ENCODE measurements at regions not wholly inside any gene's neighbourhood (a gene's known extent, or its start where the extent isn't known, plus 50 kb on each side); places are given as distances from the start of the nearest gene placed in this dataset.

GRCh38 chr11:15430381-15430780, 315.7 kb downstream of the INSC start:
- no peak for TF ChIP-seq CTCF (IDR thresholded peaks at IDR 0.05; ENCODE audit: low read depth, low read length)
- no peaks in the 10 kb centered on the region for H3K9me3 ChIP-seq
- no peak overlapping the region for H3K4me3 ChIP-seq (ENCODE audit: low read depth, low read length)

GRCh38 chr11:15434529-15434928, 319.8 kb downstream of the INSC start:
- H3K27me3 ChIP-seq = no peaks in the 10 kb centered on the region
- no peak for TF ChIP-seq CTCF (IDR thresholded peaks at IDR 0.05; ENCODE audit: low read depth, low read length)
- H3K4me1 ChIP-seq = no peaks in the 10 kb centered on the region
- no peaks in the 10 kb centered on the region for H3K9me3 ChIP-seq
- H3K36me3 ChIP-seq = no peaks in the 10 kb centered on the region
- H3K4me3 ChIP-seq (ENCODE audit: low read depth, low read length) = no peak overlapping the region
- DNase-seq = no peak

More at GRCh38 chr11:15430381-15430780, 315.7 kb downstream of the INSC start:
- no peak for DNase-seq
- no peaks in the 10 kb centered on the region for H3K36me3 ChIP-seq
- no peaks in the 10 kb centered on the region for H3K4me1 ChIP-seq
- H3K27me3 ChIP-seq = no peaks in the 10 kb centered on the region

GRCh38 chr11:15446315-15446714, 331.6 kb downstream of the INSC start:
- DNase-seq = no peak
- Histone ChIP-seq H3K9me3 (no peaks in the 10 kb centered on the region), H3K4me3 (ENCODE audit: low read depth, low read length) (no peak overlapping the region), H3K36me3 (no peaks in the 10 kb centered on the region), H3K4me1 (no peaks in the 10 kb centered on the region), H3K27me3 (no peaks in the 10 kb centered on the region)
- TF ChIP-seq CTCF (IDR thresholded peaks at IDR 0.05; ENCODE audit: low read depth, low read length) = no peak

DNA sequence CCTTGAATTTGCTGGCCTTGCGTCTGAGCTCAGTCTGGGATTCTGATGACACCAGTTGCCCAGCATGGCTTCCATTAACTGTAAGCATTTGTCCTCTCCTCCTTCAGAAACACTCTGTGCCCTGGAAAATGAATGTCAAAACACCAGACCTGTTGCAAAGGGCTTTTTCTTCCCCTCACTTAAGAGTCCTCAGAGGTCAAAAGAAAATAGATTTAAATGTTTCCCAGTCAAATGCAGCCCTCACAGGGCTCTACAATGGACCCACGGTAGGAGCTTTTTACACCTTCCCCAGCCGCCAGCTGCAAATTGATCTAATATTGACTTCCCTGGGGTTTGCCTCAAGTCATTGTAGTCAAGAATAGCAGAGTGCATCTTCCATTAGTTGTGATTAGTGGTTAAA, 332.2 kb downstream of the INSC start:
- no peak for TF ChIP-seq CTCF (IDR thresholded peaks at IDR 0.05; ENCODE audit: low read depth, low read length)
- H3K9me3 ChIP-seq = no peaks in the 10 kb centered on the region
- H3K4me3 ChIP-seq (ENCODE audit: low read depth, low read length) = no peak overlapping the region
- H3K36me3 ChIP-seq = no peaks in the 10 kb centered on the region
- DNase-seq = no peak
- no peaks in the 10 kb centered on the region for H3K27me3 ChIP-seq
- H3K4me1 ChIP-seq = no peaks in the 10 kb centered on the region

GRCh38 chr11:15451713-15452112, 337.0 kb downstream of the INSC start:
- no peak for DNase-seq
- TF ChIP-seq CTCF (IDR thresholded peaks at IDR 0.05; ENCODE audit: low read depth, low read length) = no peak

DNA sequence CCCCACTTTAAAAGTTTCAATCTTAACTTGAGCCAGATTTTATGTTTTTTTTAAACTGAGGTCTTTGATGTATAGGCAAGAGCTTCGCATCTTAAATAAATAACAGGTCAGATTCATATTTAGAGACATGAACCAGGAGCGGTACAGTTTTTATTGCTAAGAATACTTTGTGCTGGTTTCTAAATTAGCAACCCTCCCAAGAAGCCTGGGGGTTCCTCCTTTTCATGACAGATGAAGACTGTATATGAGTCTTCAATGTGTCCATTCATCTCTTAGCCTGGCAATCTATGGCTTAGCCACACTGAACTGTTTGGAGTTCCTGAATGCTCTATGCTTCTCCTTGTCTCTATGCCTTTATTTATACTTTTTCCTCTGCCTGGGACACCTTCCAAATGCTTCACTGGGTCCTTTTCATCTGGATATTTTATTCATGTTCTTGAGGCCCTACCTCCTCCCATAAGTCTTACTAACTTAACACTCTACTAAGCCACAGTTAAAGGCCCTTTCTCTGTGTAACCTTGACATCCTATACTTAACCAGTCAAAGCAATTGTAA, 338.6 kb downstream of the INSC start:
- H3K9me3 ChIP-seq = no peaks in the 10 kb centered on the region
- no peaks in the 10 kb centered on the region for H3K27me3 ChIP-seq
- no peak for TF ChIP-seq CTCF (IDR thresholded peaks at IDR 0.05; ENCODE audit: low read depth, low read length)
- H3K4me1 ChIP-seq = no peaks in the 10 kb centered on the region
- no peaks in the 10 kb centered on the region for H3K36me3 ChIP-seq
- no peak for DNase-seq
- no peak overlapping the region for H3K4me3 ChIP-seq (ENCODE audit: low read depth, low read length)

More at GRCh38 chr11:15451713-15452112, 337.0 kb downstream of the INSC start:
- no peaks in the 10 kb centered on the region for H3K4me1 ChIP-seq
- no peaks in the 10 kb centered on the region for H3K9me3 ChIP-seq
- H3K4me3 ChIP-seq (ENCODE audit: low read depth, low read length) = no peak overlapping the region
- no peaks in the 10 kb centered on the region for H3K27me3 ChIP-seq
- no peaks in the 10 kb centered on the region for H3K36me3 ChIP-seq

Data from BE2C (cell line).